HepG2 (cell line): ENCODE measurements at regions not wholly inside any gene's neighbourhood (a gene's known extent, or its start where the extent isn't known, plus 50 kb on each side); places are given as distances from the start of the nearest gene placed in this dataset.

ENCODE experiments used
- ATAC-seq: fragments of 200-7000 bp; cut with Tn5 transposase; 3 replicates; pipeline ENCODE4 v1.9.1; 2020; ENCODE audit warnings: mild to moderate bottlenecking, moderate library complexity
- BruUV-seq: library from RNA; stranded (reverse); fragments of 400-500 nt; replicated peaks from 2 replicates; lab custom pipeline; 2021; lab: Mats Ljungman, UMichigan
- CTCF ChIA-PET: fragments of 300-600 bp; formaldehyde crosslinking; extraction: SDS; loops from one replicate; lab custom pipeline; 2021; ENCODE audit warnings: low total read pairs, inconsistent platforms, low intra/inter-chr PET ratio; lab: Yijun Ruan, JAX
- POLR2A ChIA-PET: fragments of 350-600 bp; sonication (Branson Sonifier 250); formaldehyde crosslinking; loops from one replicate; lab custom pipeline; 2020; ENCODE audit warnings: antibody characterized with exemption, inconsistent platforms; lab: Yijun Ruan, JAX
- DNase-seq: peaks from one replicate; pipeline ENCODE4 v3.0.0-alpha.2; 2015; ENCODE audit warnings: low spot score
- FAIRE-seq: peaks from 3 replicates; lab custom pipeline; 2011; peaks lifted over from hg19 to GRCh38; lab: Jason Lieb, UNC
- H2AFZ ChIP-seq: one replicate; pipeline ENCODE4 v1.6.1; 2011; ENCODE audit warnings: low read length, inconsistent platforms
- H3K27ac ChIP-seq: fragments of 300-600 bp; 3 replicates; pipeline ENCODE4 v1.8.0; 2011; ENCODE audit warnings: mixed run types, mild to moderate bottlenecking, mixed read lengths, low read length, inconsistent platforms; ENCODE audit not compliant: insufficient read depth; ENCODE audit errors: extremely low read length
- H3K27me3 ChIP-seq, 2 experiments: fragments of 200-600 bp in 1 of 2; 2 replicates in 1 of 2; 3 replicates in 1 of 2; pipeline versions ENCODE4 v1.6.0 to v1.8.0; 2011; ENCODE audit warnings: low read length in 2 of 2, mild to moderate bottlenecking in 2 of 2, moderate library complexity in 2 of 2, inconsistent platforms in 1 of 2; ENCODE audit not compliant: insufficient read depth in 2 of 2, control insufficient read depth in 1 of 2
- H3K36me3 ChIP-seq, 2 experiments: fragments of 200-600 bp in 1 of 2; replicated peaks in 1 of 2; 2 replicates in 1 of 2; 3 replicates in 1 of 2; pipeline versions ENCODE4 v1.5.1 to v1.8.0; 2011; ENCODE audit warnings: low read length in 2 of 2, inconsistent platforms in 1 of 2; ENCODE audit not compliant: insufficient read depth in 2 of 2, control insufficient read depth in 1 of 2
- H3K4me1 ChIP-seq: 2 replicates; pipeline ENCODE4 v1.5.1; 2012; ENCODE audit warnings: low read length, inconsistent platforms; ENCODE audit not compliant: insufficient read depth
- H3K4me2 ChIP-seq: 2 replicates; pipeline ENCODE4 v1.6.0; 2011; ENCODE audit warnings: low read depth, low read length, inconsistent platforms
- H3K4me3 ChIP-seq, 3 experiments: fragments of 200-600 bp in 1 of 3; sonication (generic), shearing (Covaris generic) in 1 of 3; replicated peaks in 1 of 3; 2 replicates each; pipeline ENCODE4 v1.5.1; 2011 to 2016; ENCODE audit warnings: low read length in 3 of 3, inconsistent platforms in 2 of 3, low read depth in 2 of 3, mild to moderate bottlenecking in 2 of 3, control low read depth in 1 of 3, mixed read lengths in 1 of 3; ENCODE audit not compliant: insufficient read depth in 1 of 3
- H3K79me2 ChIP-seq: one replicate; pipeline ENCODE4 v1.6.1; 2011; ENCODE audit warnings: low read length, inconsistent platforms; ENCODE audit not compliant: insufficient read depth
- H3K9ac ChIP-seq: 2 replicates; pipeline ENCODE4 v1.6.0; 2011; ENCODE audit warnings: mild to moderate bottlenecking, low read depth, low read length, inconsistent platforms; ENCODE audit not compliant: insufficient read depth
- H3K9me3 ChIP-seq: 2 replicates; pipeline ENCODE4 v1.5.1; 2012; ENCODE audit warnings: mild to moderate bottlenecking, low read length
- H4K20me1 ChIP-seq: 2 replicates; pipeline ENCODE4 v1.6.0; 2011; ENCODE audit warnings: inconsistent platforms, mild to moderate bottlenecking, low read length, moderate library complexity; ENCODE audit not compliant: insufficient read depth
- KDM5B ChIP-seq: sonication (generic); formaldehyde crosslinking; IDR thresholded peaks from 2 replicates; pipeline ENCODE4 v1.4.0; 2020; ENCODE audit warnings: missing genetic modification reagents, mild to moderate bottlenecking, borderline replicate concordance
- PHB2 ChIP-seq: fragments of 450-650 bp; IDR thresholded peaks from 2 replicates; pipeline ENCODE4 v1.6.1; 2018; ENCODE audit not compliant: partially characterized antibody
- TP53 ChIP-seq: sonication (generic); formaldehyde crosslinking; conservative IDR thresholded peaks from 2 replicates; pipeline ENCODE4 v1.4.0; 2020; ENCODE audit warnings: missing genetic modification reagents
- ZFX ChIP-seq: sonication (generic); formaldehyde crosslinking; IDR thresholded peaks from 2 replicates; pipeline ENCODE4 v1.4.0; 2020; ENCODE audit warnings: mild to moderate bottlenecking, low read depth, missing genetic modification reagents, moderate library complexity
- ZIK1 ChIP-seq: sonication (generic); formaldehyde crosslinking; IDR thresholded peaks from 2 replicates; pipeline ENCODE4 v1.5.0; 2020; ENCODE audit warnings: mild to moderate bottlenecking, low read depth, missing genetic modification reagents, borderline replicate concordance
- ZNF30 ChIP-seq: sonication (generic); formaldehyde crosslinking; IDR thresholded peaks from 2 replicates; pipeline ENCODE4 v1.5.0; 2020; ENCODE audit warnings: mild to moderate bottlenecking, missing genetic modification reagents
- ZNF674 ChIP-seq: sonication (generic); formaldehyde crosslinking; IDR thresholded peaks from 2 replicates; pipeline ENCODE4 v1.5.0; 2020; ENCODE audit warnings: low read depth, mild to moderate bottlenecking, missing genetic modification reagents
- WGBS: methylation state at CpG from one replicate; pipeline ENCODE4 v1.1.6; 2017; ENCODE audit warnings: low lambda C conversion rate; 5-methylcytosine and 5-hydroxymethylcytosine counted together
- in situ Hi-C: cut with HindIII; loops from 2 replicates; pipeline ENCODE4 v1.10.0; 2017; ENCODE audit warnings: low pct_unique_long_range_greater_than_20kb; ENCODE audit not compliant: extremely low pct_ligation_motif_present
- intact Hi-C: fragments of 100-400 bp; cut with micrococcal nuclease; formaldehyde crosslinking; loops from one replicate; pipeline ENCODE4 v1.10.0; 2022; ENCODE audit not compliant: unreplicated experiment
- TF ChIP-seq, protein P1 (sequence below): sonication (generic); formaldehyde crosslinking; IDR thresholded peaks from 2 replicates; pipeline ENCODE4 v1.9.0; 2022; ENCODE audit warnings: low read depth, missing genetic modification reagents
- TF ChIP-seq, protein P2 (sequence below): sonication (generic); formaldehyde crosslinking; IDR thresholded peaks from 2 replicates; pipeline ENCODE4 v1.5.0; 2020; ENCODE audit warnings: mild to moderate bottlenecking, missing genetic modification reagents, borderline replicate concordance
- TF ChIP-seq, protein P3 (sequence below): sonication (generic); formaldehyde crosslinking; IDR thresholded peaks from 2 replicates; pipeline ENCODE4 v1.5.0; 2020; ENCODE audit warnings: mild to moderate bottlenecking, missing genetic modification reagents
- TF ChIP-seq, protein P4 (sequence below): IDR thresholded peaks from 2 replicates; pipeline ENCODE4 v1.6.1; 2016; ENCODE audit warnings: low read depth
- TF ChIP-seq, protein P5 (sequence below): sonication (generic); formaldehyde crosslinking; IDR thresholded peaks from 2 replicates; pipeline ENCODE4 v1.4.0; 2020; ENCODE audit warnings: missing genetic modification reagents, borderline replicate concordance

DNA sequence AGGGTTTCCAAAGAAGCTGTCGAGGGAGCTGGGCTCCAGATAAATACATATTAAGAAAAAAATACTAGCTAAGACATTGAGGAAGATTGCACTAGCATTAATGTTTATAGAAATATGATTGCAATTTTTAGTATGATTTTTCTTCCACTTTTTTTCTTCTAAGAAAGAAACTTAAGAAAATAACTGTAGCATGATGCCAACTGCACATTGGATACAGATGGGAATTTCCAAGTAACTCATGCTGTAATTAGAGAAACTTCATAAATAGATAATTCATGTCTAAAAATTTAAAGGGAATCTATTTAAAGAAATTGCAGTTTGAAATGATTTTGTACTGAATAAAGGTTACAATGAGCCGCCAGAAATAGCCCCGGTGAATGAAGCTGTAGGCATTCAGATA, 119.4 kb downstream of the POLR1F start:
- no peaks in the 10 kb centered on the region for H3K27me3 ChIP-seq

More for the DNA sequence above, 119.4 kb downstream of the POLR1F start:
- no peak for ATAC-seq
- H3K4me1 ChIP-seq: no peaks in the 10 kb centered on the region
- POLR2A ChIA-PET: no interaction called here
- no peak for DNase-seq
- TF ChIP-seq ZNF674 (CRISPR knock-in tag) (no peak), PHB2 (no peak), ZIK1 (CRISPR knock-in tag) (no peak), TP53 (CRISPR knock-in tag) (no peak), ZFX (no peak), ZNF30 (no peak), KDM5B (CRISPR knock-in tag) (no peak)
- TF ChIP-seq, protein P1, sequence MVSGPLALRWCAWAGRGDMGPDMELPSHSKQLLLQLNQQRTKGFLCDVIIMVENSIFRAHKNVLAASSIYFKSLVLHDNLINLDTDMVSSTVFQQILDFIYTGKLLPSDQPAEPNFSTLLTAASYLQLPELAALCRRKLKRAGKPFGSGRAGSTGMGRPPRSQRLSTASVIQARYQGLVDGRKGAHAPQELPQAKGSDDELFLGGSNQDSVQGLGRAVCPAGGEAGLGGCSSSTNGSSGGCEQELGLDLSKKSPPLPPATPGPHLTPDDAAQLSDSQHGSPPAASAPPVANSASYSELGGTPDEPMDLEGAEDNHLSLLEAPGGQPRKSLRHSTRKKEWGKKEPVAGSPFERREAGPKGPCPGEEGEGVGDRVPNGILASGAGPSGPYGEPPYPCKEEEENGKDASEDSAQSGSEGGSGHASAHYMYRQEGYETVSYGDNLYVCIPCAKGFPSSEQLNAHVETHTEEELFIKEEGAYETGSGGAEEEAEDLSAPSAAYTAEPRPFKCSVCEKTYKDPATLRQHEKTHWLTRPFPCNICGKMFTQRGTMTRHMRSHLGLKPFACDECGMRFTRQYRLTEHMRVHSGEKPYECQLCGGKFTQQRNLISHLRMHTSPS (CRISPR knock-in tag): no peak
- TF ChIP-seq, protein P2, sequence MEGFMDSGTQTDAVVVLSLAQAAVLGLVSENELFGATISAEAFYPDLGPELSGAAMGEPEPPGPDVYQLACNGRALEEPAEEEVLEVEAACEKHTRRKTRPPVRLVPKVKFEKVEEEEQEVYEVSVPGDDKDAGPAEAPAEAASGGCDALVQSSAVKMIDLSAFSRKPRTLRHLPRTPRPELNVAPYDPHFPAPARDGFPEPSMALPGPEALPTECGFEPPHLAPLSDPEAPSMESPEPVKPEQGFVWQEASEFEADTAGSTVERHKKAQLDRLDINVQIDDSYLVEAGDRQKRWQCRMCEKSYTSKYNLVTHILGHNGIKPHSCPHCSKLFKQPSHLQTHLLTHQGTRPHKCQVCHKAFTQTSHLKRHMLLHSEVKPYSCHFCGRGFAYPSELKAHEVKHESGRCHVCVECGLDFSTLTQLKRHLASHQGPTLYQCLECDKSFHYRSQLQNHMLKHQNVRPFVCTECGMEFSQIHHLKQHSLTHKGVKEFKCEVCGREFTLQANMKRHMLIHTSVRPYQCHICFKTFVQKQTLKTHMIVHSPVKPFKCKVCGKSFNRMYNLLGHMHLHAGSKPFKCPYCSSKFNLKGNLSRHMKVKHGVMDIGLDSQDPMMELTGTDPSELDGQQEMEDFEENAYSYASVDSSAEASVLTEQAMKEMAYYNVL: no peak
- TF ChIP-seq, protein P3, sequence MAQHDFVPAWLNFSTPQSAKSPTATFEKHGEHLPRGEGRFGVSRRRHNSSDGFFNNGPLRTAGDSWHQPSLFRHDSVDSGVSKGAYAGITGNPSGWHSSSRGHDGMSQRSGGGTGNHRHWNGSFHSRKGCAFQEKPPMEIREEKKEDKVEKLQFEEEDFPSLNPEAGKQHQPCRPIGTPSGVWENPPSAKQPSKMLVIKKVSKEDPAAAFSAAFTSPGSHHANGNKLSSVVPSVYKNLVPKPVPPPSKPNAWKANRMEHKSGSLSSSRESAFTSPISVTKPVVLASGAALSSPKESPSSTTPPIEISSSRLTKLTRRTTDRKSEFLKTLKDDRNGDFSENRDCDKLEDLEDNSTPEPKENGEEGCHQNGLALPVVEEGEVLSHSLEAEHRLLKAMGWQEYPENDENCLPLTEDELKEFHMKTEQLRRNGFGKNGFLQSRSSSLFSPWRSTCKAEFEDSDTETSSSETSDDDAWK (CRISPR knock-in tag): no peak
- TF ChIP-seq, protein P4, sequence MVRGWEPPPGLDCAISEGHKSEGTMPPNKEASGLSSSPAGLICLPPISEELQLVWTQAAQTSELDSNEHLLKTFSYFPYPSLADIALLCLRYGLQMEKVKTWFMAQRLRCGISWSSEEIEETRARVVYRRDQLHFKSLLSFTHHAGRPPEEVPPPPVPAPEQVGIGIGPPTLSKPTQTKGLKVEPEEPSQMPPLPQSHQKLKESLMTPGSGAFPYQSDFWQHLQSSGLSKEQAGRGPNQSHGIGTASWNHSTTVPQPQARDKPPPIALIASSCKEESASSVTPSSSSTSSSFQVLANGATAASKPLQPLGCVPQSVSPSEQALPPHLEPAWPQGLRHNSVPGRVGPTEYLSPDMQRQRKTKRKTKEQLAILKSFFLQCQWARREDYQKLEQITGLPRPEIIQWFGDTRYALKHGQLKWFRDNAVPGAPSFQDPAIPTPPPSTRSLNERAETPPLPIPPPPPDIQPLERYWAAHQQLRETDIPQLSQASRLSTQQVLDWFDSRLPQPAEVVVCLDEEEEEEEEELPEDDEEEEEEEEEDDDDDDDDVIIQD (CRISPR knock-in tag): no peak
- TF ChIP-seq, protein P5, sequence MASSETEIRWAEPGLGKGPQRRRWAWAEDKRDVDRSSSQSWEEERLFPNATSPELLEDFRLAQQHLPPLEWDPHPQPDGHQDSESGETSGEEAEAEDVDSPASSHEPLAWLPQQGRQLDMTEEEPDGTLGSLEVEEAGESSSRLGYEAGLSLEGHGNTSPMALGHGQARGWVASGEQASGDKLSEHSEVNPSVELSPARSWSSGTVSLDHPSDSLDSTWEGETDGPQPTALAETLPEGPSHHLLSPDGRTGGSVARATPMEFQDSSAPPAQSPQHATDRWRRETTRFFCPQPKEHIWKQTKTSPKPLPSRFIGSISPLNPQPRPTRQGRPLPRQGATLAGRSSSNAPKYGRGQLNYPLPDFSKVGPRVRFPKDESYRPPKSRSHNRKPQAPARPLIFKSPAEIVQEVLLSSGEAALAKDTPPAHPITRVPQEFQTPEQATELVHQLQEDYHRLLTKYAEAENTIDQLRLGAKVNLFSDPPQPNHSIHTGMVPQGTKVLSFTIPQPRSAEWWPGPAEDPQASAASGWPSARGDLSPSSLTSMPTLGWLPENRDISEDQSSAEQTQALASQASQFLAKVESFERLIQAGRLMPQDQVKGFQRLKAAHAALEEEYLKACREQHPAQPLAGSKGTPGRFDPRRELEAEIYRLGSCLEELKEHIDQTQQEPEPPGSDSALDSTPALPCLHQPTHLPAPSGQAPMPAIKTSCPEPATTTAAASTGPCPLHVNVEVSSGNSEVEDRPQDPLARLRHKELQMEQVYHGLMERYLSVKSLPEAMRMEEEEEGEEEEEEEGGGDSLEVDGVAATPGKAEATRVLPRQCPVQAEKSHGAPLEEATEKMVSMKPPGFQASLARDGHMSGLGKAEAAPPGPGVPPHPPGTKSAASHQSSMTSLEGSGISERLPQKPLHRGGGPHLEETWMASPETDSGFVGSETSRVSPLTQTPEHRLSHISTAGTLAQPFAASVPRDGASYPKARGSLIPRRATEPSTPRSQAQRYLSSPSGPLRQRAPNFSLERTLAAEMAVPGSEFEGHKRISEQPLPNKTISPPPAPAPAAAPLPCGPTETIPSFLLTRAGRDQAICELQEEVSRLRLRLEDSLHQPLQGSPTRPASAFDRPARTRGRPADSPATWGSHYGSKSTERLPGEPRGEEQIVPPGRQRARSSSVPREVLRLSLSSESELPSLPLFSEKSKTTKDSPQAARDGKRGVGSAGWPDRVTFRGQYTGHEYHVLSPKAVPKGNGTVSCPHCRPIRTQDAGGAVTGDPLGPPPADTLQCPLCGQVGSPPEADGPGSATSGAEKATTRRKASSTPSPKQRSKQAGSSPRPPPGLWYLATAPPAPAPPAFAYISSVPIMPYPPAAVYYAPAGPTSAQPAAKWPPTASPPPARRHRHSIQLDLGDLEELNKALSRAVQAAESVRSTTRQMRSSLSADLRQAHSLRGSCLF: no peak
- intact Hi-C loops (no loop called here), in situ Hi-C loops (no loop called here)
- no TSS peak for BruUV-seq
- H4K20me1 ChIP-seq: no peaks in the 10 kb centered on the region
- no peak overlapping the region for H3K4me3 ChIP-seq
- H2AFZ ChIP-seq: no peak overlapping the region
- no peaks in the 10 kb centered on the region for H3K79me2 ChIP-seq
- H3K9me3 ChIP-seq: peaks cover 78% of the 10 kb centered on the region
- H3K4me2 ChIP-seq: no peak overlapping the region
- no peak overlapping the region for H3K27ac ChIP-seq
- whole genome bisulfite sequencing: 17% methylated on average over 3 of the region's 3 CpGs
- no peaks in the 10 kb centered on the region for H3K36me3 ChIP-seq
- no peak for FAIRE-seq
- H3K9ac ChIP-seq: no peak overlapping the region
- CTCF ChIA-PET: no interaction called here
